Breast epithelium (tissue), 3 donors: ENCODE measurements at regions not wholly inside any gene's neighbourhood (a gene's known extent, or its start where the extent isn't known, plus 50 kb on each side); places are given as distances from the start of the nearest gene placed in this dataset.

ENCODE experiments used
- POLR2A ChIP-seq: fragments of 450-650 bp; IDR thresholded peaks from one replicate; pipeline ENCODE4 v1.6.1; 2016; ENCODE audit warnings: antibody characterized with exemption, mild to moderate bottlenecking, moderate library complexity
- TF ChIP-seq, protein P1 (sequence below), 3 donors: fragments of 450-650 bp; IDR thresholded peaks; one replicate each; pipeline ENCODE4 v1.5.1; 2016 to 2017; ENCODE audit warnings: antibody characterized with exemption in 3 of 3, mild to moderate bottlenecking in 3 of 3, moderate library complexity in 3 of 3

GRCh38 chr2:122980671-122981070 is 1044.4 kb upstream of the CNTNAP5 start:
- no peak for TF ChIP-seq POLR2A
- TF ChIP-seq, protein P1, sequence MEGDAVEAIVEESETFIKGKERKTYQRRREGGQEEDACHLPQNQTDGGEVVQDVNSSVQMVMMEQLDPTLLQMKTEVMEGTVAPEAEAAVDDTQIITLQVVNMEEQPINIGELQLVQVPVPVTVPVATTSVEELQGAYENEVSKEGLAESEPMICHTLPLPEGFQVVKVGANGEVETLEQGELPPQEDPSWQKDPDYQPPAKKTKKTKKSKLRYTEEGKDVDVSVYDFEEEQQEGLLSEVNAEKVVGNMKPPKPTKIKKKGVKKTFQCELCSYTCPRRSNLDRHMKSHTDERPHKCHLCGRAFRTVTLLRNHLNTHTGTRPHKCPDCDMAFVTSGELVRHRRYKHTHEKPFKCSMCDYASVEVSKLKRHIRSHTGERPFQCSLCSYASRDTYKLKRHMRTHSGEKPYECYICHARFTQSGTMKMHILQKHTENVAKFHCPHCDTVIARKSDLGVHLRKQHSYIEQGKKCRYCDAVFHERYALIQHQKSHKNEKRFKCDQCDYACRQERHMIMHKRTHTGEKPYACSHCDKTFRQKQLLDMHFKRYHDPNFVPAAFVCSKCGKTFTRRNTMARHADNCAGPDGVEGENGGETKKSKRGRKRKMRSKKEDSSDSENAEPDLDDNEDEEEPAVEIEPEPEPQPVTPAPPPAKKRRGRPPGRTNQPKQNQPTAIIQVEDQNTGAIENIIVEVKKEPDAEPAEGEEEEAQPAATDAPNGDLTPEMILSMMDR (IDR thresholded peaks at IDR 0.05): no peak
